K562 (cell line): ENCODE measurements at regions not wholly inside any gene's neighbourhood (a gene's known extent, or its start where the extent isn't known, plus 50 kb on each side); places are given as distances from the start of the nearest gene placed in this dataset.

ENCODE experiments used
- ATAC-seq: fragments of 200-7000 bp; cut with Tn5 transposase; 3 replicates; pipeline ENCODE4 v1.9.1; 2020; ENCODE audit warnings: moderate library complexity
- BruUV-seq: library from RNA; stranded (reverse); fragments of 400-500 nt; replicated peaks from 2 replicates; lab custom pipeline; 2021; lab: Mats Ljungman, UMichigan
- CTCF ChIA-PET: fragments of 300-600 bp; formaldehyde crosslinking; extraction: SDS; loops from one replicate; lab custom pipeline; 2021; ENCODE audit warnings: low intra/inter-chr PET ratio; lab: Yijun Ruan, JAX
- POLR2A ChIA-PET: fragments of 300-600, 350-650 bp; sonication (Branson Sonifier 250); formaldehyde crosslinking; extraction: SDS; loops from one replicate; lab custom pipeline; 2021; ENCODE audit warnings: antibody characterized with exemption, inconsistent platforms; lab: Yijun Ruan, JAX
- DNase-seq, 4 experiments: peaks; one replicate each; pipeline versions ENCODE4 v3.0.0 to v3.0.0-alpha.2; 2011 to 2018; ENCODE audit warnings: low spot score in 3 of 4, mixed read lengths in 3 of 4; ENCODE audit errors: extremely low read depth in 1 of 4
- FAIRE-seq: peaks from 2 replicates; lab custom pipeline; 2011; peaks lifted over from hg19 to GRCh38; lab: Jason Lieb, UNC
- H2AFZ ChIP-seq: 2 replicates; pipeline ENCODE4 v1.6.0; 2011; ENCODE audit warnings: low read depth, low read length, control low read depth, inconsistent platforms
- H3K27ac ChIP-seq: fragments of 200-600 bp; 3 replicates; pipeline ENCODE4 v1.8.0; 2011; ENCODE audit warnings: low read depth, mild to moderate bottlenecking, control low read depth, inconsistent platforms, low read length, moderate library complexity, mixed read lengths; ENCODE audit errors: extremely low read depth
- H3K27me3 ChIP-seq, 2 experiments: fragments of 300-600 bp in 1 of 2; 2 replicates in 1 of 2; 3 replicates in 1 of 2; pipeline versions ENCODE4 v1.6.0 to v1.8.0; 2011; ENCODE audit warnings: inconsistent platforms in 2 of 2, low read length in 2 of 2, mild to moderate bottlenecking in 1 of 2, mixed read lengths in 1 of 2, moderate library complexity in 1 of 2; ENCODE audit not compliant: control insufficient read depth in 2 of 2, insufficient read depth in 2 of 2
- H3K36me3 ChIP-seq: fragments of 300-600 bp; 3 replicates; pipeline ENCODE4 v1.8.0; 2011; ENCODE audit warnings: mild to moderate bottlenecking, low read length, inconsistent platforms; ENCODE audit not compliant: control insufficient read depth, insufficient read depth
- H3K4me1 ChIP-seq, 2 experiments: fragments of 200-600 bp in 1 of 2; replicated peaks in 1 of 2; 2 replicates in 1 of 2; 3 replicates in 1 of 2; pipeline versions ENCODE4 v1.5.1 to v1.8.0; 2011; ENCODE audit warnings: inconsistent platforms in 2 of 2, low read length in 2 of 2, mild to moderate bottlenecking in 1 of 2, mixed read lengths in 1 of 2, moderate library complexity in 1 of 2; ENCODE audit not compliant: control insufficient read depth in 2 of 2, insufficient read depth in 2 of 2
- H3K4me2 ChIP-seq: 2 replicates; pipeline ENCODE4 v1.6.1; 2011; ENCODE audit warnings: low read length, control low read depth, inconsistent platforms, mixed read lengths; ENCODE audit not compliant: insufficient read depth
- H3K4me3 ChIP-seq: fragments of 200-600 bp; sonication (generic), shearing (Covaris generic); 2 replicates; pipeline ENCODE4 v1.5.1; 2016; ENCODE audit warnings: control low read depth, inconsistent platforms
- H3K79me2 ChIP-seq: fragments of 200-600 bp; 3 replicates; pipeline ENCODE4 v1.8.0; 2011; ENCODE audit warnings: low read length, inconsistent platforms; ENCODE audit not compliant: control insufficient read depth, insufficient read depth
- H3K9ac ChIP-seq, 2 experiments: 2 replicates each; pipeline versions ENCODE4 v1.6.0 to v1.6.1; 2011; ENCODE audit warnings: low read depth in 2 of 2, low read length in 2 of 2, control low read depth in 1 of 2, inconsistent platforms in 1 of 2, mild to moderate bottlenecking in 1 of 2, mixed read lengths in 1 of 2; ENCODE audit not compliant: insufficient read depth in 1 of 2
- H3K9me1 ChIP-seq: one replicate; pipeline ENCODE4 v1.6.0; 2011; ENCODE audit warnings: inconsistent platforms, mild to moderate bottlenecking, low read length, moderate library complexity; ENCODE audit not compliant: control insufficient read depth, insufficient read depth
- H3K9me3 ChIP-seq: replicated peaks from 2 replicates; pipeline ENCODE4 v1.5.1; 2011; ENCODE audit warnings: low read depth, low read length, inconsistent platforms; ENCODE audit not compliant: control insufficient read depth, insufficient read depth
- H4K20me1 ChIP-seq: replicated peaks from 2 replicates; pipeline ENCODE4 v1.6.1; 2011; ENCODE audit warnings: low read length, inconsistent platforms, mixed read lengths; ENCODE audit not compliant: control insufficient read depth, insufficient read depth
- ATF3 ChIP-seq, 2 experiments: fragments of 450-650 bp in 1 of 2; sonication (generic) in 1 of 2; formaldehyde crosslinking in 1 of 2; IDR thresholded peaks in 1 of 2; conservative IDR thresholded peaks in 1 of 2; 2 replicates each; pipeline versions ENCODE4 v1.6.1 to v1.8.1; 2016 to 2023; ENCODE audit warnings: mild to moderate bottlenecking in 2 of 2, moderate library complexity in 2 of 2, inconsistent platforms in 1 of 2, missing genetic modification reagents in 1 of 2
- CEBPG ChIP-seq, 3 experiments: fragments of 200-800 bp in 1 of 3; sonication (Bioruptor generic) in 1 of 3; sonication (generic) in 1 of 3; formaldehyde crosslinking in 1 of 3; IDR thresholded peaks in 2 of 3; conservative IDR thresholded peaks in 1 of 3; 2 replicates each; pipeline versions ENCODE4 v1.6.1 to v1.8.0; 2016 to 2022; ENCODE audit warnings: missing compliant biosample characterization in 2 of 3, missing genetic modification characterization in 2 of 3, mild to moderate bottlenecking in 1 of 3, missing genetic modification reagents in 1 of 3
- NCOA6 ChIP-seq: fragments of 450-650 bp; IDR thresholded peaks from 2 replicates; pipeline ENCODE4 v1.6.1; 2017; ENCODE audit warnings: mild to moderate bottlenecking
- PCBP2 ChIP-seq: fragments of 200-400 bp; formaldehyde crosslinking; IDR thresholded peaks from 2 replicates; pipeline ENCODE4 v1.6.1; 2018; ENCODE audit warnings: low read length, low read depth, mild to moderate bottlenecking, moderate library complexity; ENCODE audit not compliant: poor library complexity, severe bottlenecking
- ZNF212 ChIP-seq: fragments of 450-650 bp; formaldehyde crosslinking; IDR thresholded peaks from 2 replicates; pipeline ENCODE4 v1.4.0; 2020; ENCODE audit warnings: mild to moderate bottlenecking
- WGBS: fragments of 100-300 bp; shearing (Covaris generic); methylation state at CpG from one replicate; pipeline ENCODE4 v1.1.6; 2016; ENCODE audit warnings: low coverage, mixed read lengths; ENCODE audit not compliant: insufficient coverage; ENCODE audit errors: missing lambda C conversion rate; 5-methylcytosine and 5-hydroxymethylcytosine counted together
- in situ Hi-C: fragments of 300-500 bp; cut with MboI; formaldehyde crosslinking; loops from 4 replicates; pipeline ENCODE4 v1.15.0; 2018; ENCODE audit warnings: inconsistent platforms, mixed read lengths
- intact Hi-C: fragments of 100-400 bp; cut with micrococcal nuclease; formaldehyde crosslinking; loops from 2 replicates; pipeline ENCODE4 v1.14.2; 2022
- TF ChIP-seq, protein P1 (sequence below): fragments of 450-650 bp; IDR thresholded peaks from 2 replicates; pipeline ENCODE4 v1.6.1; 2017; ENCODE audit warnings: antibody characterized with exemption, mild to moderate bottlenecking

DNA sequence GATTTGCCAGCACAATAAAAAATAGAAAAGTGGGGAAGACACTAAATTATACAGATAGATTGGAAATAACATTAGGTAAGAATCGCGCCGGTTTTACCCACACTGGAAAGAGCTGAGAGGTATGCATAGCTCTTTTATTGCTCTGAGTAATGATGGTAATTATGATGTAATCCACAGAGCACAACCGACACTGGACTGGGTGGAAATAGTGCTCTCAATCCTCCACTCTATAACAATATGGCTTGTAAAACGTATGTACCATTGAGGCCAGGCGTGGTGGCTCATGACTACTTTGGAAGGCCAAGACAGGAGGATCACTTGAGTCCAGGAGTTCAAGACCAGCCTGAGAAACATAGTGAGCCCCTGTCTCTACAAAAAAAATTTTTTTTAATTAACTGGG is 104.3 kb upstream of the RAPGEF2 start:
- WGBS, result 73% methylated on average over 6 of the region's 6 CpGs
- Histone ChIP-seq H3K9me1 (no peaks in the 10 kb centered on the region), H3K4me3 (no peak overlapping the region), H2AFZ (no peak overlapping the region), H3K36me3 (no peaks in the 10 kb centered on the region), H3K9ac (no peak overlapping the region), H3K27me3 (no peaks in the 10 kb centered on the region), H3K4me2 (no peak overlapping the region), H3K4me1 (peaks cover 0 to 19% of the 10 kb centered on the region in 2 experiments; a peak in 3 of 5 replicates), H3K27ac (no peak overlapping the region), H4K20me1 (no peaks in the 10 kb centered on the region), H3K9me3 (no peaks in the 10 kb centered on the region), H3K79me2 (no peaks in the 10 kb centered on the region)
- ChIA-PET CTCF (no interaction called here), POLR2A (interaction anchor here (0.6 kb wide), 1 partner anchor 50 kb away, joined by 4 read pairs; no protein-coding TSS in a partner anchor)
- no peak for DNase-seq
- no TSS peak for BruUV-seq
- no peak for FAIRE-seq
- no peak for TF ChIP-seq CEBPG (CRISPR knock-in tag; IDR thresholded peaks at IDR 0.05)
- TF ChIP-seq CEBPG (tag; conservative IDR thresholded peaks at IDR 0.05 in 1 of 2, IDR thresholded peaks at IDR 0.05 in 1 of 2), result peak in 1 of 2 experiments; percentile 56; a peak in 3 of 4 replicates
- TF ChIP-seq ATF3 (IDR thresholded peaks at IDR 0.05), result peak; percentile 56
- no peak for TF ChIP-seq ATF3 (CRISPR knock-in tag; conservative IDR thresholded peaks at IDR 0.05)
- TF ChIP-seq PCBP2, result no peak
- no peak for TF ChIP-seq NCOA6
- TF ChIP-seq ZNF212, result no peak
- TF ChIP-seq, protein P1, sequence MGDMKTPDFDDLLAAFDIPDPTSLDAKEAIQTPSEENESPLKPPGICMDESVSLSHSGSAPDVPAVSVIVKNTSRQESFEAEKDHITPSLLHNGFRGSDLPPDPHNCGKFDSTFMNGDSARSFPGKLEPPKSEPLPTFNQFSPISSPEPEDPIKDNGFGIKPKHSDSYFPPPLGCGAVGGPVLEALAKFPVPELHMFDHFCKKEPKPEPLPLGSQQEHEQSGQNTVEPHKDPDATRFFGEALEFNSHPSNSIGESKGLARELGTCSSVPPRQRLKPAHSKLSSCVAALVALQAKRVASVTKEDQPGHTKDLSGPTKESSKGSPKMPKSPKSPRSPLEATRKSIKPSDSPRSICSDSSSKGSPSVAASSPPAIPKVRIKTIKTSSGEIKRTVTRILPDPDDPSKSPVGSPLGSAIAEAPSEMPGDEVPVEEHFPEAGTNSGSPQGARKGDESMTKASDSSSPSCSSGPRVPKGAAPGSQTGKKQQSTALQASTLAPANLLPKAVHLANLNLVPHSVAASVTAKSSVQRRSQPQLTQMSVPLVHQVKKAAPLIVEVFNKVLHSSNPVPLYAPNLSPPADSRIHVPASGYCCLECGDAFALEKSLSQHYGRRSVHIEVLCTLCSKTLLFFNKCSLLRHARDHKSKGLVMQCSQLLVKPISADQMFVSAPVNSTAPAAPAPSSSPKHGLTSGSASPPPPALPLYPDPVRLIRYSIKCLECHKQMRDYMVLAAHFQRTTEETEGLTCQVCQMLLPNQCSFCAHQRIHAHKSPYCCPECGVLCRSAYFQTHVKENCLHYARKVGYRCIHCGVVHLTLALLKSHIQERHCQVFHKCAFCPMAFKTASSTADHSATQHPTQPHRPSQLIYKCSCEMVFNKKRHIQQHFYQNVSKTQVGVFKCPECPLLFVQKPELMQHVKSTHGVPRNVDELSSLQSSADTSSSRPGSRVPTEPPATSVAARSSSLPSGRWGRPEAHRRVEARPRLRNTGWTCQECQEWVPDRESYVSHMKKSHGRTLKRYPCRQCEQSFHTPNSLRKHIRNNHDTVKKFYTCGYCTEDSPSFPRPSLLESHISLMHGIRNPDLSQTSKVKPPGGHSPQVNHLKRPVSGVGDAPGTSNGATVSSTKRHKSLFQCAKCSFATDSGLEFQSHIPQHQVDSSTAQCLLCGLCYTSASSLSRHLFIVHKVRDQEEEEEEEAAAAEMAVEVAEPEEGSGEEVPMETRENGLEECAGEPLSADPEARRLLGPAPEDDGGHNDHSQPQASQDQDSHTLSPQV, result no peak
- intact Hi-C loops (no loop called here), in situ Hi-C loops (no loop called here)
- ATAC-seq, result peak; percentile 40; the same call in 2 of the 3 replicates
